ENCODE measurements at regions not wholly inside any gene's neighbourhood (a gene's known extent, or its start where the extent isn't known, plus 50 kb on each side); places are given as distances from the start of the nearest gene placed in this dataset.
"Not testable (repeated sequence)": the region's sequence is repeated elsewhere in the genome, so short reads cannot be mapped to it uniquely, and the experiment has no call there.

DNA sequence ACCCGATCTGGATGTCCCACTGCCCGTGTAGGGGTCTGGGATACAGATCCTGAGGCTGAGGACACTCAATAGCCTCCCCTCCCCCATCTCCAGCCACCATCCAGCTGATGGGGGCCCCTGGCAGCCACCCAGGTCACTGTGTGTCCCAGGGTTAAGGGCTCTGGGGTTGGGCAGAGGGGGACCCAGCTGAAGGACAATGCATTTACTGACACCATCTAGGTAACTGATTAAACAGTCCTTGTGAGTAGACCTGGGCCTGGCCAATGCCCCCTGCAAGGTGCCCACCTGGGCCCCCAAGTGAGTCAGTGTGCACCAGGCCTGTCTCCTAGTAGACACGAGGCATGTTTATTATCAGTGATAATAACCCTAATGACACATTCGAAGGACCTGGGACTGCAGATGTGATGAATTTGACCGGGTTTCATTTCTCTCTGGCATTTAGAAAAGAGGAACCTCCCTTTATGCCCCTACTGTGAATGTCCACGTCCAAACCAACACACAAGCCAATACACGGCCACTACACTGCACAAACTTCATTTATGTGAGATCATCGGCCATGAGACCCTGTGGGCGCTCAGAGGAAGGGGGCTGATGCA lies 261.9 kb upstream of the FOXF1 start:
- Histone ChIP-seq H3K27ac (ENCODE audit: low read length) (no peak overlapping the region), H3K9ac (ENCODE audit: low read length) (no peak overlapping the region), H3K27me3 (ENCODE audit: control insufficient read depth, insufficient read depth, low read length) (no peaks in the 10 kb centered on the region), H3K4me3 (ENCODE audit: low read length) (no peak overlapping the region), H3K9me3 (ENCODE audit: control insufficient read depth, low read depth, low read length) (no peaks in the 10 kb centered on the region), H3K36me3 (ENCODE audit: control insufficient read depth, low read depth, low read length) (no peaks in the 10 kb centered on the region), H3K4me1 (ENCODE audit: control insufficient read depth, low read depth, low read length) (peaks cover 8% of the 10 kb centered on the region)

DNA sequence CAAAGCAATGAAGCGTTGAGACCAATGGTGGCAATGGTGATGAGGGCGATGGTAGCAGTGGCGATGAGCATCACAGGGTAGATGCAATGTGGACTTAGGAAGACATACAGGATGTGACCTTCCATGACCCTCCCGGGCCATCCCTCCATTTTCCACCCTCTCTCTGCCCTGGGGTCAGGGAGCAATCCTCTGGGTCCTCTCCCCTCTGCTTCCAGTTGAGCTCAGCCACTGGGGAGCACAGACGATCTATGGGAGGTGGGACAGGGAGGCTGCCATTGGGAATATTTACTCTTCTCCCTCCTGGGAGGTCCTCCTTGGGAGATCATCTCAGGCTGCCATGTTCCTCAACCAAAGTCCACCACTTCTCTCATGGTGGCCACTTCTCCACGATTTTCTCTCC lies 260.7 kb upstream of the FOXF1 start:
- Histone ChIP-seq H3K9ac (ENCODE audit: low read length) (no peak overlapping the region), H3K4me1 (ENCODE audit: control insufficient read depth, low read depth, low read length) (no peaks in the 10 kb centered on the region), H3K27ac (ENCODE audit: low read length) (no peak overlapping the region), H3K9me3 (ENCODE audit: control insufficient read depth, low read depth, low read length) (no peaks in the 10 kb centered on the region), H3K27me3 (ENCODE audit: control insufficient read depth, insufficient read depth, low read length) (no peaks in the 10 kb centered on the region), H3K36me3 (ENCODE audit: control insufficient read depth, low read depth, low read length) (no peaks in the 10 kb centered on the region), H3K4me3 (ENCODE audit: low read length) (no peak overlapping the region)

DNA sequence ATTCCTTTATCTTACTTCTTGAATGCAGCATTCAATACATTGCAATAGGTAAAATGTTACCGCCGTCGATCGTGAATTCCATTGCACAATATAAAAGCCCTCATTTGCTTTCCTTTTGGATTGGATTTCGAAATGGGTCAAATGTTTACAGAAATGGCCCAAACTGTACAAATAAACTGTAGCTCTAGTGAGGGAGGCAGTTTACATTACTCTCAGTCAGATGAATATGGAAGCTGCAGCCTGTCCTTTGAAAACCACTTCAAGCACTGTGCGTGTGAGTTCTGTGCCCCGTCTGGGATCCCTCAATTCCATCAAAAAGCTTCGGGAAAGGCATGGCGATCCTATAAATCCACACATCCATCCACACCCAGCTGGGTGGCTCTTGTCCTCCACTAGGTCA lies 258.6 kb upstream of the FOXF1 start:
- no peak overlapping the region for H3K4me3 ChIP-seq (ENCODE audit: low read length)
- no peak overlapping the region for H3K9ac ChIP-seq (ENCODE audit: low read length)
- H3K9me3 ChIP-seq (ENCODE audit: control insufficient read depth, low read depth, low read length), result no peaks in the 10 kb centered on the region
- no peaks in the 10 kb centered on the region for H3K4me1 ChIP-seq (ENCODE audit: control insufficient read depth, low read depth, low read length)
- H3K27me3 ChIP-seq (ENCODE audit: control insufficient read depth, insufficient read depth, low read length), result no peaks in the 10 kb centered on the region
- no peak overlapping the region for H3K27ac ChIP-seq (ENCODE audit: low read length)
- no peaks in the 10 kb centered on the region for H3K36me3 ChIP-seq (ENCODE audit: control insufficient read depth, low read depth, low read length)

DNA sequence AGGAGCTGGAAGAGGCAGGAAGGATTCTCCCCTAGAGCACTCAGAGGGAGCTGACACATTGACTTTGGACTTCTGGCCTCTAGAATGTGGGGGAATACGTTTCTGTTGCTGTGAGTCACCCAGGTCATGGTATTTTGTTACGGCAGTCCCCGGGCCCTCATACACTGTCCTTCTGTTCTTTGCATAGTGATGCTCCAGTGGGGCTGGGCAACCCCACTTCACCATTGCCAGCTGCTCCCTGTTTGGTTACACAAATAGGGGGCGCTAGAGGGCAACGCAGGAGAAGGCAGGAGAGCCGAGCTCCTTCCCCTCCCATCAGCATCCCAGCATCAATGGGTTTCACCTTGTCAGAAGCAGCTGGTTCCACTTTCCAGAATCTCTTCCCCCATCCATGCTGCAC lies 257.7 kb upstream of the FOXF1 start:
- Histone ChIP-seq H3K27ac (ENCODE audit: low read length) (no peak overlapping the region), H3K9me3 (ENCODE audit: control insufficient read depth, low read depth, low read length) (no peaks in the 10 kb centered on the region), H3K4me3 (ENCODE audit: low read length) (no peak overlapping the region), H3K36me3 (ENCODE audit: control insufficient read depth, low read depth, low read length) (no peaks in the 10 kb centered on the region), H3K9ac (ENCODE audit: low read length) (no peak overlapping the region), H3K4me1 (ENCODE audit: control insufficient read depth, low read depth, low read length) (no peaks in the 10 kb centered on the region), H3K27me3 (ENCODE audit: control insufficient read depth, insufficient read depth, low read length) (no peaks in the 10 kb centered on the region)

DNA sequence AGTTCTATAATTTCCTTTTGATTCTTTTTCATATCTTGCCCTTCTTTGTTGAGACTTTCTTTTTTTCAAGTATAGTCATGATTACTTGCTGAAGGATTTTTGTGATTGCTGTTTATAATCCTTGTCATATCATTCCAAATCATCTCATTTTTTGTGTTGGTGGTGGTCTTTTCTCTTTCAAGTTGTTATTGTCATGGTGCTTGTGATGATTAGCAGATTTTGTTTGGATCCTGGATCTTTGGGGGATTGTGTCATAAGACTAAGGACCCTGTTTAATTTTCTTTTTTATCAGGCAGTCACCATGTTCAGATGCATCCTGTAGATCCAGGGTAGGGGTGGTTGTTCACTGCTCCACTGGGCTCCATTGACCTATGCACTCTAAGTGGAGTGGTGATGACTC lies 254.4 kb upstream of the FOXF1 start:
- no peak overlapping the region for H3K9ac ChIP-seq (ENCODE audit: low read length)
- no peaks in the 10 kb centered on the region for H3K9me3 ChIP-seq (ENCODE audit: control insufficient read depth, low read depth, low read length)

DNA sequence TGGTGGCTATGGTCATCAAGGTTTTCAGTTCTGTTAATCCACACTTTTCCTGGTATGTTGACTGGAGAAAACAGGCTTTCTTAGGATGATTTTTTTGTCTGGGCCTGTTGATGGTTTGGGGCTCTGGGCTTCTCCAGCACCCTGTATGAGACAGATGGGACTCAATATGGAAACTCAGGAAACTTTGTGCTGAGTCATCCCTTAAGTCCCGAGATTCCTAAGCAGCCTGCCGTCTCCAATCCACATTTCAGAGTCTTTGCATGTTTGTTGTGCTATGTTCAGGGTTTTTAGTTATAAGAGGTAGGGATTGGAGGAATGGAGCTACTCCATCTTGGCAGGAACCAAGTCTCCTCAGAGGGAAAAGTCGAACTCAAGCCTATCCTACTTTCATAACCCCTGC lies 253.3 kb upstream of the FOXF1 start:
- Histone ChIP-seq H3K27me3 (ENCODE audit: control insufficient read depth, insufficient read depth, low read length) (no peaks in the 10 kb centered on the region), H3K9ac (ENCODE audit: low read length) (no peak overlapping the region), H3K36me3 (ENCODE audit: control insufficient read depth, low read depth, low read length) (no peaks in the 10 kb centered on the region), H3K4me1 (ENCODE audit: control insufficient read depth, low read depth, low read length) (no peaks in the 10 kb centered on the region), H3K27ac (ENCODE audit: low read length) (no peak overlapping the region), H3K9me3 (ENCODE audit: control insufficient read depth, low read depth, low read length) (peaks cover 5% of the 10 kb centered on the region), H3K4me3 (ENCODE audit: low read length) (no peak overlapping the region)

More for the DNA sequence above, 254.4 kb upstream of the FOXF1 start:
- no peaks in the 10 kb centered on the region for H3K4me1 ChIP-seq (ENCODE audit: control insufficient read depth, low read depth, low read length)
- no peak overlapping the region for H3K27ac ChIP-seq (ENCODE audit: low read length)
- H3K36me3 ChIP-seq (ENCODE audit: control insufficient read depth, low read depth, low read length), result no peaks in the 10 kb centered on the region
- H3K4me3 ChIP-seq (ENCODE audit: low read length), result no peak overlapping the region
- H3K27me3 ChIP-seq (ENCODE audit: control insufficient read depth, insufficient read depth, low read length), result no peaks in the 10 kb centered on the region

DNA sequence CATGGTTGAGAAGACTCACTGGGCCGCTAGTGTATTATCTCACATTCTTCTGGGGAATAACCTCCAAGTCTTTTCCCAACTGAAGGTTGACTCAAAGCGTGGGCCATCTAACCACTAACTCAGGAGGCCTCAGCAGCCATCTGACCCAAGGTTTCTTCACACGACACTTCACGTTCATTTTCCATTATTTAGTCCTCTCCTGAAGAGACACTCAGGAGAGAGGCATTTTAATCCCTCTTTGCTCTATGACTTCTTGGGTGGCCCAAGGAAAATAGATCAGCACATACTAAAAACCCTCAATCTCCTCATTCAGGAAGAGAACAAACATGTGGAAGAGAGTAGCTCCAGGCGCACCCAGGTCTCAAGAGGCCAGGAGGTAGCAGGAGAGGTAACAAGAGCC lies 252.8 kb upstream of the FOXF1 start:
- no peaks in the 10 kb centered on the region for H3K36me3 ChIP-seq (ENCODE audit: control insufficient read depth, low read depth, low read length)
- H3K4me1 ChIP-seq (ENCODE audit: control insufficient read depth, low read depth, low read length), result no peaks in the 10 kb centered on the region
- peaks cover 5% of the 10 kb centered on the region for H3K9me3 ChIP-seq (ENCODE audit: control insufficient read depth, low read depth, low read length)
- no peak overlapping the region for H3K27ac ChIP-seq (ENCODE audit: low read length)
- H3K27me3 ChIP-seq (ENCODE audit: control insufficient read depth, insufficient read depth, low read length), result no peaks in the 10 kb centered on the region
- H3K9ac ChIP-seq (ENCODE audit: low read length), result no peak overlapping the region
- no peak overlapping the region for H3K4me3 ChIP-seq (ENCODE audit: low read length)

DNA sequence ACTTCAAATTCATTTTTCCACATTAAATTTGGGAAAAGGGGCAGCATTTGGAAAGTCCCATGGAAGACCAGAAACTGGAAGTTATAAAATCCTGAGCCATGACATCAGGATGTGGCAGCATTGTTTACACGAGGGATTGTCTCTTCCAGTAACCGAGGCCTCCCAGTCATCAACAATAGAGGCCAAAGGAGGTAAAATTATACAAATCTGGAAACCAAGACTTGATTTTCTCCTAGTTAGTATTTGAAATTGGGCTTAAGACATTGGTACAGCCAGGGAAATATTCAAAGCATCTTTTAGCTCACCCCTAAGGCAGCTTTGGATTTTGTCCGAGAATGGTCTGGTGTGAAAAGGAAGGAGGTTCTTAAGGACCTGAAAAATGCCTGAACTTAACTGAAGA lies 251.6 kb upstream of the FOXF1 start:
- Histone ChIP-seq H3K4me3 (ENCODE audit: low read length) (no peak overlapping the region), H3K27me3 (ENCODE audit: control insufficient read depth, insufficient read depth, low read length) (no peaks in the 10 kb centered on the region), H3K4me1 (ENCODE audit: control insufficient read depth, low read depth, low read length) (no peaks in the 10 kb centered on the region), H3K9me3 (ENCODE audit: control insufficient read depth, low read depth, low read length) (peaks cover 5% of the 10 kb centered on the region), H3K9ac (ENCODE audit: low read length) (no peak overlapping the region), H3K36me3 (ENCODE audit: control insufficient read depth, low read depth, low read length) (no peaks in the 10 kb centered on the region), H3K27ac (ENCODE audit: low read length) (no peak overlapping the region)

DNA sequence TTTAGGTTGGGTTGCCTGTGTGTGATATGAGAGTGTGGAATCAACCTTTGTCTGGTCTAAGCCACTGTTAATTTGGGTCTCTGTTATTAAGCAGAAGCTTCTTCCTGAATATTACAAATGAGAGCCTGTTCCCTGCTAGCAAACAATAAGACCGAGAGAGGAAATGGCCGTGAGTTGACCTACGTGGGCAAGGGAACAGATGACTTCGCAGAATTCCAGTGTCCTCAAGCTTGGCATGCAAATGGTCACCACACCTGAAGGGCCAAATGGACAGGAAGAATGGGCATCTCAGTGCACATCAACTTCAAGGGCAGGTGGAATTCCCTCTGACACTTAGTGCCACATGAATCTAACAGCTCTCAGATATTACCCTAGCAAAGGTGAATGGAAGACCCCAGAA lies 250.8 kb upstream of the FOXF1 start:
- H3K9ac ChIP-seq (ENCODE audit: low read length), result no peak overlapping the region
- peaks cover 5% of the 10 kb centered on the region for H3K9me3 ChIP-seq (ENCODE audit: control insufficient read depth, low read depth, low read length)
- no peaks in the 10 kb centered on the region for H3K36me3 ChIP-seq (ENCODE audit: control insufficient read depth, low read depth, low read length)
- no peaks in the 10 kb centered on the region for H3K27me3 ChIP-seq (ENCODE audit: control insufficient read depth, insufficient read depth, low read length)
- no peaks in the 10 kb centered on the region for H3K4me1 ChIP-seq (ENCODE audit: control insufficient read depth, low read depth, low read length)
- H3K4me3 ChIP-seq (ENCODE audit: low read length), result no peak overlapping the region
- no peak overlapping the region for H3K27ac ChIP-seq (ENCODE audit: low read length)

DNA sequence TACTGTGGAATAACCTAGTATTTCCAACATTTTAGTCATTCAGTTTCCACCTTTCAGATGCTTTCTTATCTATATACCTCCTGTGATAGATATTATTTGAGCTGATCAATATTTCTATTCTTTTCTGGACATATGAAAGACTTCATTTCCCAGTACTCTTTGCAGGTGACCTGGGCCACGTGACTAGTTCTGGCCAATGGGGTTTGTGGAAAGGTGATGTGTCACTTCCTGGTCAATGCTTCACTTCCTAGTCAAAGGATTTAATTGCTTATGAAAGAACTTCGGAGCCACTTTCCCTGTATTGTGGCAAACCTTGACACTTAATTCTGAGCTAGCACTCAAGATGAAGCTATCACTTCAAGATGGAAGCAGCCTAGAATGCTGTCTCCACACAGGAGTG lies 248.9 kb upstream of the FOXF1 start:
- no peak overlapping the region for H3K27ac ChIP-seq (ENCODE audit: low read length)
- no peaks in the 10 kb centered on the region for H3K36me3 ChIP-seq (ENCODE audit: control insufficient read depth, low read depth, low read length)
- H3K27me3 ChIP-seq (ENCODE audit: control insufficient read depth, insufficient read depth, low read length), result no peaks in the 10 kb centered on the region

DNA sequence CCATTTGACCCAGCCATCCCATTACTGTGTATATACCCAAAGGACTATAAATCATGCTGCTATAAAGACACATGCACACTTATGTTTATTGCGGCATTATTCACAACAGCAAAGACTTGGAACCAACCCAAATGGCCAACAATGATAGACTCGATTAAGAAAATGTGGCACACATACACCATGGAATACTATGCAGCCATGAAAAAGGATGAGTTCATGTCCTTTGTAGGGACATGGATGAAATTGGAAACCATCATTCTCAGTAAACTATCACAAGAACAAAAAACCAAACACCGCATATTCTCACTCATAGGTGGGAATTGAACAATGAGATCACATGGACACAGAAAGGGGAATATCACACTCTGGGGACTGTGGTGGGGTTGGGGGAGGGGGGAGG lies 242.7 kb upstream of the FOXF1 start:
- H3K4me3 ChIP-seq (ENCODE audit: low read length); H3K36me3 ChIP-seq (ENCODE audit: control insufficient read depth, low read depth, low read length); H3K9ac ChIP-seq (ENCODE audit: low read length); H3K4me1 ChIP-seq (ENCODE audit: control insufficient read depth, low read depth, low read length); H3K9me3 ChIP-seq (ENCODE audit: control insufficient read depth, low read depth, low read length); H3K27me3 ChIP-seq (ENCODE audit: control insufficient read depth, insufficient read depth, low read length); H3K27ac ChIP-seq (ENCODE audit: low read length): not testable (repeated sequence)

More for the DNA sequence above, 248.9 kb upstream of the FOXF1 start:
- H3K9ac ChIP-seq (ENCODE audit: low read length), result no peak overlapping the region
- no peaks in the 10 kb centered on the region for H3K4me1 ChIP-seq (ENCODE audit: control insufficient read depth, low read depth, low read length)
- peaks cover 5% of the 10 kb centered on the region for H3K9me3 ChIP-seq (ENCODE audit: control insufficient read depth, low read depth, low read length)
- no peak overlapping the region for H3K4me3 ChIP-seq (ENCODE audit: low read length)

DNA sequence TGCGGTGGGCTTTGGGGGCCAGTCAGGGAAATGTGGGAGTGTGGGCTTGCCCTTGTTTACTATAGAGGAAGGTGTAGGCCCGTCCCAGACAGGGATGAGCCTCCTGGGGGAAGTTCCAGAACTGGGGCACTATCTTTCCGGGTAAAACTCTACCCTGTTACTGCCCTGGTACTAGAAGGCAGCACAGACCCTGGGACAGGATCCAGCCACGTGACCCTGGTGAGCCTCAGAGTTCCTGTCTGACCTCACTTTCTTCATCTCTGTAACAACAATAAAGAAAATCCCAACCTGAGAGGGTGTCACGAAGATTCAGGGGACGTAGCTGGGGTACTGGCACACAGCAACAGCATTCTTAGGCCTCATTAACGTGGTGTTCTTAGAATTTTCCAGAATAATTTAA lies 239.6 kb upstream of the FOXF1 start:
- Histone ChIP-seq H3K9ac (ENCODE audit: low read length) (no peak overlapping the region), H3K4me3 (ENCODE audit: low read length) (no peak overlapping the region), H3K27me3 (ENCODE audit: control insufficient read depth, insufficient read depth, low read length) (no peaks in the 10 kb centered on the region), H3K9me3 (ENCODE audit: control insufficient read depth, low read depth, low read length) (no peaks in the 10 kb centered on the region), H3K4me1 (ENCODE audit: control insufficient read depth, low read depth, low read length) (no peaks in the 10 kb centered on the region), H3K36me3 (ENCODE audit: control insufficient read depth, low read depth, low read length) (no peaks in the 10 kb centered on the region), H3K27ac (ENCODE audit: low read length) (no peak overlapping the region)

All from iPS-18a (cell line).